HEK293 (cell line): ENCODE measurements at regions not wholly inside any gene's neighbourhood (a gene's known extent, or its start where the extent isn't known, plus 50 kb on each side); places are given as distances from the start of the nearest gene placed in this dataset.

ENCODE experiments used
- CTCF ChIA-PET: fragments of 350-600 bp; formaldehyde crosslinking; extraction: SDS; loops from one replicate; lab custom pipeline; 2021; ENCODE audit warnings: antibody characterized with exemption; lab: Yijun Ruan, JAX
- POLR2A ChIA-PET: fragments of 300-600 bp; formaldehyde crosslinking; extraction: SDS; loops from one replicate; lab custom pipeline; 2020; ENCODE audit warnings: antibody characterized with exemption, inconsistent platforms; lab: Yijun Ruan, JAX
- H3K27ac ChIP-seq: fragments of 200-500 bp; sonication (Bioruptor generic); 2 replicates; pipeline ENCODE4 v1.5.1; 2014; ENCODE audit warnings: low read depth, low read length, control low read depth, inconsistent platforms; ENCODE audit errors: extremely low read depth
- H3K36me3 ChIP-seq, 2 experiments: fragments of 200-500 bp in 1 of 2; sonication (Bioruptor generic) in 1 of 2; 1 replicate in 1 of 2; 2 replicates in 1 of 2; pipeline ENCODE4 v1.5.1; 2014 to 2017; ENCODE audit warnings: inconsistent platforms in 2 of 2, low read length in 2 of 2; ENCODE audit not compliant: control insufficient read depth in 2 of 2, insufficient read depth in 1 of 2
- H3K4me1 ChIP-seq: fragments of 200-500 bp; sonication (Bioruptor generic); 2 replicates; pipeline ENCODE4 v1.5.1; 2014; ENCODE audit warnings: mild to moderate bottlenecking, low read length, inconsistent platforms; ENCODE audit not compliant: control insufficient read depth, insufficient read depth
- H3K4me3 ChIP-seq: 2 replicates; pipeline ENCODE4 v1.5.1; 2011; ENCODE audit warnings: low read depth, mild to moderate bottlenecking, control low read depth, low read length, moderate library complexity
- H3K9me3 ChIP-seq: fragments of 200-500 bp; sonication (Bioruptor generic); 2 replicates; pipeline ENCODE4 v1.5.1; 2014; ENCODE audit warnings: low read depth, low read length, inconsistent platforms; ENCODE audit not compliant: control insufficient read depth, insufficient read depth
- GLIS1 ChIP-seq: fragments of 450-650 bp; formaldehyde crosslinking; IDR thresholded peaks from 2 replicates; pipeline ENCODE4 v1.5.1; 2016; ENCODE audit warnings: missing biosample characterization, missing genetic modification characterization
- KLF17 ChIP-seq: fragments of 450-650 bp; formaldehyde crosslinking; IDR thresholded peaks from 2 replicates; pipeline ENCODE4 v1.5.1; 2016; ENCODE audit warnings: missing biosample characterization, missing genetic modification characterization
- OVOL3 ChIP-seq: fragments of 450-650 bp; formaldehyde crosslinking; IDR thresholded peaks from 2 replicates; pipeline ENCODE4 v1.5.1; 2016; ENCODE audit warnings: missing biosample characterization, missing genetic modification characterization
- SCRT2 ChIP-seq: fragments of 450-650 bp; formaldehyde crosslinking; IDR thresholded peaks from 2 replicates; pipeline ENCODE4 v1.5.1; 2016; ENCODE audit warnings: missing biosample characterization, missing genetic modification characterization
- ZBTB20 ChIP-seq: fragments of 450-650 bp; formaldehyde crosslinking; IDR thresholded peaks from 2 replicates; pipeline ENCODE4 v1.5.1; 2016; ENCODE audit warnings: missing biosample characterization, missing genetic modification characterization
- ZFHX2 ChIP-seq: fragments of 450-650 bp; formaldehyde crosslinking; conservative IDR thresholded peaks from 2 replicates; pipeline ENCODE4 v1.5.1; 2016; ENCODE audit warnings: missing biosample characterization, missing genetic modification characterization
- ZIC2 ChIP-seq: fragments of 450-650 bp; formaldehyde crosslinking; IDR thresholded peaks from 2 replicates; pipeline ENCODE4 v1.5.1; 2016; ENCODE audit warnings: missing biosample characterization, missing genetic modification characterization
- ZNF16 ChIP-seq: fragments of 450-650 bp; formaldehyde crosslinking; IDR thresholded peaks from 2 replicates; pipeline ENCODE4 v1.5.1; 2016; ENCODE audit warnings: low read depth, missing biosample characterization, missing genetic modification characterization
- ZNF184 ChIP-seq: fragments of 450-650 bp; IDR thresholded peaks from 2 replicates; pipeline ENCODE4 v1.5.1; 2018; ENCODE audit warnings: missing biosample characterization, mild to moderate bottlenecking, missing genetic modification characterization
- ZNF24 ChIP-seq: fragments of 450-650 bp; formaldehyde crosslinking; IDR thresholded peaks from 2 replicates; pipeline ENCODE4 v1.5.1; 2016; ENCODE audit warnings: missing biosample characterization, missing genetic modification characterization
- ZNF280C ChIP-seq: fragments of 450-650 bp; formaldehyde crosslinking; IDR thresholded peaks from 2 replicates; pipeline ENCODE4 v1.5.1; 2016; ENCODE audit warnings: missing biosample characterization, missing genetic modification characterization
- ZNF560 ChIP-seq: fragments of 450-650 bp; formaldehyde crosslinking; IDR thresholded peaks from 2 replicates; pipeline ENCODE4 v1.5.1; 2017; ENCODE audit warnings: missing biosample characterization, missing genetic modification characterization, borderline replicate concordance
- ZNF645 ChIP-seq: fragments of 450-650 bp; formaldehyde crosslinking; IDR thresholded peaks from 2 replicates; pipeline ENCODE4; 2016; ENCODE audit warnings: missing biosample characterization, missing genetic modification characterization
- ZSCAN16 ChIP-seq: fragments of 450-650 bp; formaldehyde crosslinking; IDR thresholded peaks from 2 replicates; pipeline ENCODE4 v1.5.1; 2016; ENCODE audit warnings: missing biosample characterization, missing genetic modification characterization

GRCh38 chr12:131434208-131435125 lies 276.4 kb upstream of the SFSWAP start:
- TF ChIP-seq ZNF645 (no peak), ZNF560 (tag by site-specific recombination) (no peak), ZNF280C (tag by site-specific recombination) (no peak), GLIS1 (tag by site-specific recombination) (no peak), ZBTB20 (tag by site-specific recombination) (no peak), ZFHX2 (tag by site-specific recombination) (no peak), ZNF16 (tag by site-specific recombination) (no peak), ZNF184 (tag by site-specific recombination) (no peak), ZNF24 (tag by site-specific recombination) (no peak), OVOL3 (tag by site-specific recombination) (no peak), ZSCAN16 (tag by site-specific recombination) (no peak), SCRT2 (tag by site-specific recombination) (no peak)
- H3K36me3 ChIP-seq: no peaks in the 10 kb centered on the region
- ChIA-PET POLR2A (no interaction called here), CTCF (interaction anchor here (0.7 kb wide), 1 partner anchor 20 kb away, joined by 3 read pairs; no protein-coding TSS in a partner anchor)
- H3K4me1 ChIP-seq: no peaks in the 10 kb centered on the region
- H3K27ac ChIP-seq: no peak overlapping the region
- no peak overlapping the region; the same call in 1 of the 2 replicates for H3K4me3 ChIP-seq
- no peaks in the 10 kb centered on the region for H3K9me3 ChIP-seq

- CTCF ChIA-PET: interaction anchor here (0.6 to 1.2 kb wide), 3 partner anchors 17 to 286 kb away, joined by 4 to 7 read pairs (median 5); no protein-coding TSS in a partner anchor
- no peaks in the 10 kb centered on the region for H3K9me3 ChIP-seq
- no peak for TF ChIP-seq ZNF16 (tag by site-specific recombination)
- TF ChIP-seq ZIC2 (tag by site-specific recombination): no peak
- no peak for TF ChIP-seq KLF17
- no peaks in the 10 kb centered on the region for H3K4me1 ChIP-seq
- POLR2A ChIA-PET: no interaction called here
- H3K27ac ChIP-seq: no peak overlapping the region
- no peak overlapping the region for H3K4me3 ChIP-seq
- H3K36me3 ChIP-seq: no peaks in the 10 kb centered on the region
Measured at GRCh38 chr12:131436922-131437705, 273.8 kb upstream of the SFSWAP start.
